WTC11 (cell line): ENCODE measurements at regions not wholly inside any gene's neighbourhood (a gene's known extent, or its start where the extent isn't known, plus 50 kb on each side); places are given as distances from the start of the nearest gene placed in this dataset.

Experiments used
- ESRRA ChIP-seq: sonication (generic); formaldehyde crosslinking; IDR thresholded peaks from 2 replicates; pipeline ENCODE4 v1.8.1; 2022; ENCODE audit warnings: mild to moderate bottlenecking, missing genetic modification reagents, borderline replicate concordance
- FOXK1 ChIP-seq: sonication (generic); formaldehyde crosslinking; IDR thresholded peaks from 2 replicates; pipeline ENCODE4 v1.8.0; 2022; ENCODE audit warnings: mild to moderate bottlenecking, moderate library complexity, missing genetic modification reagents
- NFYB ChIP-seq: sonication (generic); formaldehyde crosslinking; conservative IDR thresholded peaks from 2 replicates; pipeline ENCODE4 v1.8.0; 2022; ENCODE audit warnings: low read depth, missing genetic modification reagents
- OVOL2 ChIP-seq: fragments of 250-450 bp; sonication (Bioruptor Pico); IDR thresholded peaks from 2 replicates; pipeline ENCODE4 v1.9.0; 2021; ENCODE audit warnings: mild to moderate bottlenecking, borderline replicate concordance
- SMAD4 ChIP-seq: sonication (generic); formaldehyde crosslinking; IDR thresholded peaks from 2 replicates; pipeline ENCODE4 v1.8.0; 2022; ENCODE audit warnings: mild to moderate bottlenecking, missing genetic modification reagents
- SP1 ChIP-seq: sonication (generic); formaldehyde crosslinking; conservative IDR thresholded peaks from 2 replicates; pipeline ENCODE4 v1.8.1; 2022; ENCODE audit warnings: missing genetic modification reagents
- ZNF317 ChIP-seq: sonication (generic); formaldehyde crosslinking; IDR thresholded peaks from 2 replicates; pipeline ENCODE4 v1.8.1; 2023; ENCODE audit warnings: low read depth, mild to moderate bottlenecking, moderate library complexity, missing genetic modification reagents, borderline replicate concordance
- TF ChIP-seq, protein P1 (sequence below): fragments of 200-600 bp; IDR thresholded peaks from 2 replicates; pipeline ENCODE4 v1.8.0; 2022; ENCODE audit warnings: antibody characterized with exemption
- TF ChIP-seq, protein P2 (sequence below): sonication (generic); formaldehyde crosslinking; IDR thresholded peaks from 2 replicates; pipeline ENCODE4 v1.8.1; 2022; ENCODE audit warnings: missing genetic modification reagents, borderline replicate concordance
- TF ChIP-seq, protein P3 (sequence below): sonication (generic); formaldehyde crosslinking; IDR thresholded peaks from 2 replicates; pipeline ENCODE4 v1.8.1; 2023; ENCODE audit warnings: mild to moderate bottlenecking, missing genetic modification reagents, moderate library complexity

DNA sequence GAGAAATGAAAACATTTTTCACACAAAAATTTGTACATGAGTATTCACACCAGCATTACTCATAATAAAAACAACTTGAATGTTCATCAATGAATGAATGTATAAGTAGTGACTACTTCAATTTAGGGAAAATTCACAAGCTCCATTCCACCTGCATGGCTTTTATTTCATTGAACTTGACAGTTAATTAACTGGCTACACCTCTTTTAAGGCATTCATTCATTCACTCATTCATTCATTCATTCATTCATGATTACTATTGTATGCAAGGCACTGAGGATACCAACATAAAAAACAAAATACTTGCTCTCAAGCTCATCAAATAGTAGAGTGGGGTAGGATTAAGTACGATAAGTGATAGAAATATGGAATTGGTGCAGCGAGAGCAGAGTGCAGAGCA, 198.3 kb upstream of the DLGAP1 start:
- TF ChIP-seq, protein P1, sequence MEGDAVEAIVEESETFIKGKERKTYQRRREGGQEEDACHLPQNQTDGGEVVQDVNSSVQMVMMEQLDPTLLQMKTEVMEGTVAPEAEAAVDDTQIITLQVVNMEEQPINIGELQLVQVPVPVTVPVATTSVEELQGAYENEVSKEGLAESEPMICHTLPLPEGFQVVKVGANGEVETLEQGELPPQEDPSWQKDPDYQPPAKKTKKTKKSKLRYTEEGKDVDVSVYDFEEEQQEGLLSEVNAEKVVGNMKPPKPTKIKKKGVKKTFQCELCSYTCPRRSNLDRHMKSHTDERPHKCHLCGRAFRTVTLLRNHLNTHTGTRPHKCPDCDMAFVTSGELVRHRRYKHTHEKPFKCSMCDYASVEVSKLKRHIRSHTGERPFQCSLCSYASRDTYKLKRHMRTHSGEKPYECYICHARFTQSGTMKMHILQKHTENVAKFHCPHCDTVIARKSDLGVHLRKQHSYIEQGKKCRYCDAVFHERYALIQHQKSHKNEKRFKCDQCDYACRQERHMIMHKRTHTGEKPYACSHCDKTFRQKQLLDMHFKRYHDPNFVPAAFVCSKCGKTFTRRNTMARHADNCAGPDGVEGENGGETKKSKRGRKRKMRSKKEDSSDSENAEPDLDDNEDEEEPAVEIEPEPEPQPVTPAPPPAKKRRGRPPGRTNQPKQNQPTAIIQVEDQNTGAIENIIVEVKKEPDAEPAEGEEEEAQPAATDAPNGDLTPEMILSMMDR, result no peak
- TF ChIP-seq FOXK1 (no peak), ZNF317 (CRISPR knock-in tag) (no peak), NFYB (CRISPR knock-in tag) (no peak), SP1 (CRISPR knock-in tag) (no peak), SMAD4 (CRISPR knock-in tag) (no peak), OVOL2 (CRISPR knock-in tag) (no peak), ESRRA (CRISPR knock-in tag) (no peak)
- TF ChIP-seq, protein P2, sequence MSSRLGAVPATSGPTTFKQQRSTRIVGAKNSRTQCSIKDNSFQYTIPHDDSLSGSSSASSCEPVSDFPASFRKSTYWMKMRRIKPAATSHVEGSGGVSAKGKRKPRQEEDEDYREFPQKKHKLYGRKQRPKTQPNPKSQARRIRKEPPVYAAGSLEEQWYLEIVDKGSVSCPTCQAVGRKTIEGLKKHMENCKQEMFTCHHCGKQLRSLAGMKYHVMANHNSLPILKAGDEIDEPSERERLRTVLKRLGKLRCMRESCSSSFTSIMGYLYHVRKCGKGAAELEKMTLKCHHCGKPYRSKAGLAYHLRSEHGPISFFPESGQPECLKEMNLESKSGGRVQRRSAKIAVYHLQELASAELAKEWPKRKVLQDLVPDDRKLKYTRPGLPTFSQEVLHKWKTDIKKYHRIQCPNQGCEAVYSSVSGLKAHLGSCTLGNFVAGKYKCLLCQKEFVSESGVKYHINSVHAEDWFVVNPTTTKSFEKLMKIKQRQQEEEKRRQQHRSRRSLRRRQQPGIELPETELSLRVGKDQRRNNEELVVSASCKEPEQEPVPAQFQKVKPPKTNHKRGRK, result no peak
- TF ChIP-seq, protein P3, sequence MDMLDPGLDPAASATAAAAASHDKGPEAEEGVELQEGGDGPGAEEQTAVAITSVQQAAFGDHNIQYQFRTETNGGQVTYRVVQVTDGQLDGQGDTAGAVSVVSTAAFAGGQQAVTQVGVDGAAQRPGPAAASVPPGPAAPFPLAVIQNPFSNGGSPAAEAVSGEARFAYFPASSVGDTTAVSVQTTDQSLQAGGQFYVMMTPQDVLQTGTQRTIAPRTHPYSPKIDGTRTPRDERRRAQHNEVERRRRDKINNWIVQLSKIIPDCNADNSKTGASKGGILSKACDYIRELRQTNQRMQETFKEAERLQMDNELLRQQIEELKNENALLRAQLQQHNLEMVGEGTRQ, result no peak
